ENCODE measurements at regions not wholly inside any gene's neighbourhood (a gene's known extent, or its start where the extent isn't known, plus 50 kb on each side); places are given as distances from the start of the nearest gene placed in this dataset.

- no peak for TF ChIP-seq CTCF (IDR thresholded peaks at IDR 0.05 in 8 of 11, conservative IDR thresholded peaks at IDR 0.05 in 3 of 11)
- no peak for TF ChIP-seq POLR2A (IDR thresholded peaks at IDR 0.05)
- TF ChIP-seq POLR2AphosphoS5 (IDR thresholded peaks at IDR 0.05): no peak
Measured at GRCh38 chr1:219858980-219859379, 69.4 kb downstream of the SLC30A10 start.
